SU-DHL-6 (cell line): ENCODE measurements at regions not wholly inside any gene's neighbourhood (a gene's known extent, or its start where the extent isn't known, plus 50 kb on each side); places are given as distances from the start of the nearest gene placed in this dataset.

Experiments used
- H2AFZ ChIP-seq: fragments of 200-600 bp; sonication (generic); 2 replicates; pipeline ENCODE4 v1.6.1; 2014; ENCODE audit warnings: low read depth, mild to moderate bottlenecking, moderate library complexity, mixed read lengths, antibody characterized with exemption, low read length; ENCODE audit not compliant: severe bottlenecking
- H3F3A ChIP-seq: fragments of 200-600 bp; shearing (Covaris generic); 2 replicates; pipeline ENCODE4 v1.6.0; 2016; ENCODE audit warnings: antibody characterized with exemption, mild to moderate bottlenecking; ENCODE audit not compliant: insufficient read depth
- H3K27ac ChIP-seq: fragments of 200-600 bp; sonication (generic); 2 replicates; pipeline ENCODE4 v1.5.1; 2016; ENCODE audit warnings: low read depth, mild to moderate bottlenecking, low read length, moderate library complexity, mixed read lengths
- H3K27me3 ChIP-seq: fragments of 200-600 bp; sonication (generic), shearing (Covaris generic); 2 replicates; pipeline ENCODE4 v1.6.0; 2014; ENCODE audit warnings: mild to moderate bottlenecking, low read length
- H3K36me3 ChIP-seq: fragments of 200-600 bp; sonication (generic); 2 replicates; pipeline ENCODE4 v1.6.1; 2014; ENCODE audit warnings: mild to moderate bottlenecking, low read length, mixed read lengths
- H3K4me2 ChIP-seq: fragments of 300-600, 200-600 bp; shearing (Covaris generic), sonication (generic); 2 replicates; pipeline ENCODE4 v1.6.0; 2014; ENCODE audit warnings: low read length, low read depth, mild to moderate bottlenecking; ENCODE audit not compliant: poor library complexity, severe bottlenecking
- H3K4me3 ChIP-seq: fragments of 200-600 bp; sonication (generic); 2 replicates; pipeline ENCODE4 v1.5.1; 2014; ENCODE audit warnings: antibody characterized with exemption, low read length, mild to moderate bottlenecking, mixed read lengths; ENCODE audit not compliant: insufficient read depth, poor library complexity, severe bottlenecking
- H3K79me2 ChIP-seq: fragments of 200-600 bp; sonication (generic); 2 replicates; pipeline ENCODE4 v1.6.1; 2014; ENCODE audit warnings: mild to moderate bottlenecking, low read length, moderate library complexity; ENCODE audit not compliant: insufficient read depth
- H3K9ac ChIP-seq: fragments of 200-600 bp; sonication (generic); 2 replicates; pipeline ENCODE4 v1.7.0; 2014; ENCODE audit warnings: mild to moderate bottlenecking, low read length
- H3K9me2 ChIP-seq: fragments of 200-600 bp; sonication (generic); replicated peaks from 2 replicates; pipeline ENCODE4 v1.6.1; 2014; ENCODE audit warnings: low read length; ENCODE audit not compliant: insufficient read depth
- H3K9me3 ChIP-seq: fragments of 200-600 bp; sonication (generic); 2 replicates; pipeline ENCODE4 v1.6.1; 2014; ENCODE audit warnings: low read length, mixed read lengths; ENCODE audit not compliant: insufficient read depth
- H4K20me1 ChIP-seq: fragments of 200-600 bp; sonication (generic); 2 replicates; pipeline ENCODE4 v1.6.1; 2014; ENCODE audit warnings: low read depth, mild to moderate bottlenecking, antibody characterized with exemption, low read length, moderate library complexity, mixed read lengths
- CTCF ChIP-seq: fragments of 200-600 bp; sonication (generic); IDR thresholded peaks from one replicate; pipeline ENCODE4 v1.5.1; 2017; ENCODE audit warnings: antibody characterized with exemption, mild to moderate bottlenecking, low read length, moderate library complexity; ENCODE audit not compliant: insufficient read depth, poor library complexity, severe bottlenecking
- EZH2phosphoT487 ChIP-seq: fragments of 200-600 bp; sonication (generic), shearing (Covaris generic); conservative IDR thresholded peaks from 2 replicates; pipeline ENCODE4 v1.6.1; 2018; ENCODE audit warnings: mild to moderate bottlenecking, antibody characterized with exemption, low read length, moderate library complexity, mixed read lengths

- peak overlapping the region; percentile 66 for H3K9ac ChIP-seq
- H3K4me2 ChIP-seq, result peak overlapping the region; percentile 89
- H4K20me1 ChIP-seq, result no peaks in the 10 kb centered on the region
- no peaks in the 10 kb centered on the region for H3K27me3 ChIP-seq
- peak overlapping the region; percentile 100 for H3K27ac ChIP-seq
- H3F3A ChIP-seq, result peaks cover 98% of the 10 kb centered on the region
- no peak overlapping the region for H3K4me3 ChIP-seq
- H3K9me2 ChIP-seq, result no peaks in the 10 kb centered on the region
- no peaks in the 10 kb centered on the region for H3K36me3 ChIP-seq
- no peak for TF ChIP-seq CTCF
- H3K79me2 ChIP-seq, result peaks cover 32% of the 10 kb centered on the region
- no peaks in the 10 kb centered on the region for H3K9me3 ChIP-seq
- H2AFZ ChIP-seq, result no peak overlapping the region
These were observed 183.9 kb upstream of the LPP start for GRCh38 chr3:187970106-187970505.

- Histone ChIP-seq H3K27ac (peak overlapping the region; percentile 100), H3F3A (peaks cover 100% of the 10 kb centered on the region), H3K4me3 (no peak overlapping the region), H3K36me3 (no peaks in the 10 kb centered on the region), H3K9me2 (no peaks in the 10 kb centered on the region), H3K9me3 (no peaks in the 10 kb centered on the region), H3K79me2 (peaks cover 22% of the 10 kb centered on the region; the same call in 1 of the 2 replicates), H3K27me3 (no peaks in the 10 kb centered on the region), H4K20me1 (no peaks in the 10 kb centered on the region), H3K9ac (peak overlapping the region; percentile 66), H2AFZ (no peak overlapping the region), H3K4me2 (peak overlapping the region; percentile 89)
- no peak for TF ChIP-seq CTCF
- TF ChIP-seq EZH2phosphoT487, result no peak
These were observed 182.3 kb upstream of the LPP start for GRCh38 chr3:187971629-187972028.

- no peaks in the 10 kb centered on the region for H3K27me3 ChIP-seq
- no peak for TF ChIP-seq EZH2phosphoT487
- no peak for TF ChIP-seq CTCF
- H3F3A ChIP-seq, result peaks cover 100% of the 10 kb centered on the region
- peak overlapping the region; percentile 100 for H3K27ac ChIP-seq
- H3K9ac ChIP-seq, result peak overlapping the region; percentile 66
- no peak overlapping the region for H2AFZ ChIP-seq
- H3K9me2 ChIP-seq, result no peaks in the 10 kb centered on the region
- no peaks in the 10 kb centered on the region for H4K20me1 ChIP-seq
- H3K36me3 ChIP-seq, result no peaks in the 10 kb centered on the region
- no peaks in the 10 kb centered on the region for H3K9me3 ChIP-seq
- H3K4me3 ChIP-seq, result peak overlapping the region; percentile 40
- H3K4me2 ChIP-seq, result peak overlapping the region; percentile 89
- H3K79me2 ChIP-seq, result peaks cover 22% of the 10 kb centered on the region; the same call in 1 of the 2 replicates
These were observed 181.5 kb upstream of the LPP start for GRCh38 chr3:187972454-187972853.
